ENCODE measurements at regions not wholly inside any gene's neighbourhood (a gene's known extent, or its start where the extent isn't known, plus 50 kb on each side); places are given as distances from the start of the nearest gene placed in this dataset.

DNA sequence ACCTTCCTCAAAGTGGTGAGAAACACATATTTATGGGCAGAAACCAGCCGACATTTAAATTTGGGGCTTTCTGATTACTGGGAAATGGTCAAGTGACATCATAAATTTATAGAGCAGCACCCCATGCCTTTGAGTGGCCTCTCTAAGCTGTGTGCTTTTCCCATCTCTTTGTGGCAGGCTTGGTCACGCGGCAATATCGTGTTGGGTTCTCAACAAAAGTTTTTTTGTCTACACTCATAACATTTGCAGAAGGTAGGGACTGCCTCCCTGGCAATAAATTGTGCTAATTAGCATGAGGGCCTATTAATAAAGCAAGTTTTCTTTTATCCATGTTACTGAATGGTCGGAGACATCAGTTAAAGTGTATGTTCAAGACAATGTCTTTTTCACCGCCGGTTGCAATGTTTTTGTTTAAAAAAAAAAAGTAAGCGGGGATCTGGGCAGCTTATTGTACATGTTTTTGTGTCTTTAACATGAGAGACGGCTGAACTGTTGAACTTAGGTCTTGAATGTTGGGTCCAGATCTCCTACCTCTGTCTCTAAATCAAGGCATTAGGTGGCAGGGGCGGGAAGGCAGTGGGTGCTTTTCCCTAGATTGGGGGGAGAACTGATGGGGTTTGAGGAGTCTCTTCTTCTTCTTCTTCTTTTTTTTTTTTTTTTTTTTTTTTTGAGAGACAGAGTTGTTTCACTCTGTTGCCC lies 193.3 kb downstream of the PHETA1 start:
- intact Hi-C loops (cut with micrococcal nuclease): loop anchor here (10.0 kb wide), 1 partner anchor 241 kb away; no protein-coding TSS in a partner anchor

DNA sequence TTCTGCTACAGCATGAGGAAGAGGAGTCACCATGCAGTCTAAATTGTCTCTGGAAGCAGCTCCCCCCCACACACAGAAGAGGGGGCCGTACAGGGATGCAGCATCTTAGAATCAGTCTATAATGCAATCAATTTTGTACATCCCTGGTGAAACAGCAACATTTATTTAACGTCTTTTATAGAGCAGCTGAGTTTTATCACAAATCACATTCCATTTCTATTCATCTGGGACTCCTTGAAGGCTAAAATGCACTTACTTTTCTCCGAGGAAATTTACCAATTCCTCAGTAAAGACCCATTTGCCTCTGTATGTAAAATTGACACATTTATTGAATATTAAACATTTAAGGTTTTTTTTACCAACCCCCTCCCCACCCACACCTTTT lies 193.9 kb downstream of the PHETA1 start:
- intact Hi-C loops (cut with micrococcal nuclease): loop anchor here (1.0 to 10.0 kb wide), 2 partner anchors 151 to 240 kb away; no protein-coding TSS in a partner anchor

DNA sequence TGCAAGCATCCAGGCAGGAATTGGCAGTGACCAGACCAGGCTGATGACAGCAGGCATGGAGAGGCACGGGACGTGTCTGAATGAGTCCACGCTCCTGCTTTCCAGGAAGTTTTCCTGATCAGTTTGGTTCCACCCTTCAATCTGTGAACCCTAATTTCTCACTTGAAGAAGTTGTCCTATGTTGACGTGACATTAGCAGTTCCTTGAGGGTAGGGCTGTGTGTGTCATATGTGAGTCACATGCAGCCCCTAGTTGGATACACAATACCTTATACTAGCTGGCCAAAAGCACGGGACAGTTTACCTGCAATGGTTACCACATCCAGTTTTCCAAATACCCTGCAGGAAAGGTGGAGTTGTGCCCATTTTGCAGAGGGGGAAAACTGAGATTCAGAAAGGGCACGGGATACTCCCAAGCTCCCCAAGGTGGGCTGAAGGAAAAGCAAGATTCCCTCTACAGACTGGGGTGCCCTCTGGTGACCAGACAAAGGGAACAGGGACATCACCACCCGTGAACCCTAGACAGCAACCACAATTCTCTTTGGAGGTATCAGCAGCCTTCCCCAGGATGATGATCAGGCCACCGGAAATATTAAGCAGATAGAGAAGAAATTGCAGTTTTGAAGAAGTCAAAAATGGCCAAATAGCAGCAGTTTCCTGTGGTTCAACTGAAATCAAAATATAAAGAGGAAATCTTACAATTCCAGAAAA lies 194.5 kb downstream of the PHETA1 start:
- intact Hi-C loops (cut with micrococcal nuclease): loop anchor here (1.0 to 10.0 kb wide), 2 partner anchors 150 to 240 kb away; no protein-coding TSS in a partner anchor

DNA sequence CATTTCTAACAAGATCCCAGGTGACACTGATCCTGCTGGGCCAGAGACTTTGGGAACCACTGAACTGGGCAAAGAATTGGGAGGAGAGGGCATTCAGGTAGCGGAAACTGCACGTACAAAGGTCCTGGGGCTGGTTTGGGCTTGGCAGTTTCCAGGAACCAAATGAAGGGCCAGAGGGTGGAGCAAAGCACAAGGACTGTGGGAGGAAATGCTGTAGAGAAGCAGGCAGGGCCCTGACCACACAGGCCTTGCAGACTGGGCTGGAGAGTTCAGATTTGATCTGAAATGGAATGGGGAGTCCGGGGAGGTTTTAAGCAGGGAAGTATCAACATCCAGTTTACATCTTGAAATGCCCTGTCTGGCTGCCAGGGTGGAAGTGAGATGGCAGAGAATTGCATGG lies 195.1 kb downstream of the PHETA1 start:
- intact Hi-C loops (cut with micrococcal nuclease): loop anchor here (1.0 to 10.0 kb wide), 2 partner anchors 150 to 239 kb away; no protein-coding TSS in a partner anchor

DNA sequence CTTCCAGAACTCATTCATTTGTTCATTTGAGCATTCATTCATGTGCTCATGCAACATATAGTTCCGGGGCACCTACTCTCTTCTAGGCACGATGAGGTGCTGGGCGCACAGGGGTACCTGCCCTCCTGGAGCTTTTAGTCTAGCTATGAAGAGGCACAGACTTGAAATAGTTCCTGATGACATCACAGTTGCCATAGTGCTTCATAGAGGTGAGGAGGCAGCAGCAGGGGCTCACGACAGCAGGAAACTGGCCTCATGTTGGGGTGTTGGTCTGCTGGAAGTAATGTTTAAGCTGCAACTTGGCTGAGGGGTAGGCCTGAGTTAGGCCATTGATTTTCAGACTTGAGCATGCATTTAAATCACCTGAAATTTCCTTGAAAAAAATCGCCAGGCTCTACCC lies 195.5 kb downstream of the PHETA1 start:
- intact Hi-C loops (cut with micrococcal nuclease): loop anchor here (10.0 kb wide), 1 partner anchor 239 kb away; no protein-coding TSS in a partner anchor

DNA sequence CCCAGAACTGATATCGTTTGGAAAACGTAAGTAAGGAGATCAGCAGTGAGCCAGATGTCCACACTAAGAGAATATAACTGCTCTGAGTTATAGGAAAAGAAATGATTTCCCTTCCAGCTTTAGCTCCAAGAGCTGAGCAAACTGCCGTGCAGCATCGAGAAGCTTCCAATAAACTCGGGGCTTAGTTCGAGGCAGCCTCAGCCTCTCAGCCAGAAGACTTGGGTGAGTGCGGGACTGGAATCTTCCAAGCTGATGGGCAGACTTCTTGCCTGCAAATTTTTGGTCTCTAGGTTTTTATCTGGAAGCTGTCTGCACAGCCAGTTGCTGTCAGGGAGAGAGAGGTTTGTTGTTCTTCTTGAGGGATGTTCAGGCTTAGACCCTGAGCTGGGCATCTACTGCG lies 196.1 kb downstream of the PHETA1 start:
- intact Hi-C loops (cut with micrococcal nuclease): loop anchor here (10.0 kb wide), 1 partner anchor 238 kb away; no protein-coding TSS in a partner anchor

DNA sequence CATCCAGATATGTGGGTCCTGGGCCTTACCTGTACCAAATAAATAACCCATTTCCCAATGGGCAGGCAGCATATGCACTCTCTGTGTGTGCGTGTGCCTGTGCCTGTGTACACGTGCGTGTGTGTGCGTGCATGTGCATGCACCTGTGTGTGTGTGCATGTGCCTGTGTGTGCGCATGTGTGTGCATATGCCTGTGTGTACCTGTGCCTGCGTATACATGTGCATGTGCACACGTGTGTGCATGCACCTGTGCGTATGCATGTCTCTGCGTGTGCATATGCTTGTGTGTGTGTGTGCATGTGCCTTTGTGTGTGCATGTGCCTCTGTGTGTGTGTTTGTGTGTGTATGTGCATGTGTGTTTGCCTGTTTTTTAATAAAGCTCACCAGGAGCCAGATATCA lies 197.1 kb downstream of the PHETA1 start:
- intact Hi-C loops (cut with micrococcal nuclease): loop anchor here (10.0 kb wide), 1 partner anchor 237 kb away; no protein-coding TSS in a partner anchor

DNA sequence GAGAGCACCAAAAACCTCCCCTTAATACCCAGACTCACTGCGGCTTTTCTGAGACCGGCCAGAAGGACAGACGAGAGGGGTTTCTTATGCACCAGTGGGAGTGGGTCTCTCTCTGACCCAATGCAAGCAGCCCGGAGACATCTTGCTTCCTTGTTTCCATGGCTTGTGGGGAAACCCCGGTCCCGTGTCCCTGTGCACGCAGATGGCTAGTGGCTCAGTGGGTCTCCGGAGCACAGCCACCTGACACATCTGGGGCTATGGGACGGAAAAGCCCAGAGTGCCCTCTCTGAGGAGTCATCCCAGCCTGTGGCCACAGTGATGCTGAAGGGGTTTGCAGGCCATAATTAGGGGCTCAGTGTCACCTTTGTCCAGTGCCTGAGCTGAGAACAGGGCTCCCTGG lies 197.6 kb downstream of the PHETA1 start:
- intact Hi-C loops (cut with micrococcal nuclease): loop anchor here (10.0 kb wide), 1 partner anchor 237 kb away; no protein-coding TSS in a partner anchor

DNA sequence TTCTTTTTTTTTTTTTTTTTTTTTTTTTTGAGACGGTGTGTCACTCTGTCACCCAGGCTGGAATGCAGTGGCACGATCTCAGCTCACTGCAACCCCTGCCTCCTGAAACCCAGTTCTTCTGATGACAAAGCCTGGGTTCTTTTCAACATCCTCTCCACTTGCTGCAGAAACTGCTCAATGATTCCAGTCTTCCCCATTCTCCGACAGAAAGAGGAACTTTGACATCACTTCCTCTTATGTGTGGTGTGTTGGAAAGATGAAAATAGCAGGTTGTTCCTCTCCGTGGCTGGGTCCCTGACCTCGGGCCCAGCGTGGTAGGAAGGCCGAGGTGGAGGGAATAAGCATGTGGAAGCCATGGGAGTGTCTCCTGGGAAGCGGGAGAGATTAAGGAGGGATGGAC lies 198.4 kb downstream of the PHETA1 start:
- intact Hi-C loops (cut with micrococcal nuclease): loop anchor here (10.0 kb wide), 1 partner anchor 236 kb away; no protein-coding TSS in a partner anchor

DNA sequence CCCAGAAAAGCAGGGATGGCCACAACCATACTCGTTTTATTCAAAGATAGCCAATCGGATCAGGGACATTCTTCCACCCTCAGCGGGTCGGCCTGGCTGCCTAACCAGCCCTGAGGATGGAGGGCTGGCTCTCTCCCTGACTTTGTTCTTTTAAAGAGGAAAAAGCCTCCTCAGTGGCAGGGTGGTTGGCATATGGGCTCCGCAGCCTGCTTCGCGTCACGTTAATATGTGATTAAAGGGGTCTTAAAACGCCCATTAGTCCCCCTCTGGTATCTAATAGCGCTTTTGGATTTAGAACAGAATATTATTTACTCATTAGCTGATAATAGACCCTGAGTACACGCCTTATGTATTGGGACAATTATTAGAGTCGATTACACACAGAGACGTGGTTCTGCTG lies 199.4 kb downstream of the PHETA1 start:
- intact Hi-C loops (cut with micrococcal nuclease): no loop called here

DNA sequence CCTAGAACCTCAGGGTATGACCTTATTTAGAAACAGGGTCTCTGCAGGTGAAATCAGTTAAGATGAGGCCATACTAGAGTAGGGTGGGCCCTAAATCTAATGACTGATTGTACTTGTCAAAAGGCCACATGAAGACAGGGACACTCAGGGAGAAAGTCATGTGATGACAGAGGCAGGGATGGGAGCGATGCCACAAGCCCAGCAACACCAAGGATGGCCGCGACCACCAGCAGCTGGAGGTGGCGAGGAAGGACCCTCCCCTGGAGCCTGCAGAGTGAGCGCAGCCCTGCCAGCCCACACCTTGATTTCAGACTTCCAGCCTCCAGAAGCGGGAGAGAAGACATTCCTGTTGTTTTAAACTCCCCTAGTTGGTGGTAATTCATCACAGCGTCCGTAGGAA lies 199.9 kb downstream of the PHETA1 start:
- intact Hi-C loops (cut with micrococcal nuclease): no loop called here

DNA sequence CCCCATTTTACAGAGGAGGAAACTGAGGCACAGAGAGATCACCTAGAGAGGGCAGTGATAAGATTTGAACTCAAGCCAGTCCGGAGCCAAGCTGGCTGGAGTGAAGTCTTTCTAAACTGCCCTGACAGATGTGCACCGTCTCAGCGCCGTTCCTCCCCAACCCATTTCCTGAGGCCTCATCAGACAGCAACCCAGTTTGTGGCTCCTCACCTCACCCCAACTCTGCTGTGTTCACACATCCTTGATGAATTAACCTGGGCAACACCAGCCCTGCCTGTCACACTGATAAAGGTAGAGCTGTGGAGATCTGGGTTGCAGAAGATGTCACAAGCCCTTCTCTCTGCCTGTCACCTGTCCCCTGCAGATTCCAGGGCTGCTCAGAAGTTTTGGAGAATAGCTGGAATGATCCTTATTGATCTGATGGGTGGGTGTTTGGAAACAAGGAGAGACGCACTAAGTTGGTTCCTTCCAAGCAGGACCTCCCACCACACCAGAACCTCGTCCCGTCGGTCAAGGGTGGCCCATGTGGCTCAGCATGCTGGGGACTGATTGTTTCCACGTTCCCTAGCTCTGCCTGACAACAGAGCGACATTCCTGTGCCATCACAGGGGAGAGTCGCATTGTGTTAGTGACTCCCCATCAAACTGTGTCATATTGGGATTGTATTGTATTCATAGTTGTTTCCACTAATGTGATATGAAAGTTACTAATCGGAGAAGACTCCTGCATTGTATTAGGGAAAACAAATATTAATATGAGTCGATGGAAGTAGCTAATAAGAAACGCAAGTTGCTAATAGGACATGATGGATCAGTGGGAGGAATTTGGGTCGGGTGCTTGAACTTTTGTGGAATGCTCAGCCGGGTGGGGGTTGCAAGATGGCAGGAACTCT lies 200.6 kb downstream of the PHETA1 start:
- intact Hi-C loops (cut with micrococcal nuclease): no loop called here

DNA sequence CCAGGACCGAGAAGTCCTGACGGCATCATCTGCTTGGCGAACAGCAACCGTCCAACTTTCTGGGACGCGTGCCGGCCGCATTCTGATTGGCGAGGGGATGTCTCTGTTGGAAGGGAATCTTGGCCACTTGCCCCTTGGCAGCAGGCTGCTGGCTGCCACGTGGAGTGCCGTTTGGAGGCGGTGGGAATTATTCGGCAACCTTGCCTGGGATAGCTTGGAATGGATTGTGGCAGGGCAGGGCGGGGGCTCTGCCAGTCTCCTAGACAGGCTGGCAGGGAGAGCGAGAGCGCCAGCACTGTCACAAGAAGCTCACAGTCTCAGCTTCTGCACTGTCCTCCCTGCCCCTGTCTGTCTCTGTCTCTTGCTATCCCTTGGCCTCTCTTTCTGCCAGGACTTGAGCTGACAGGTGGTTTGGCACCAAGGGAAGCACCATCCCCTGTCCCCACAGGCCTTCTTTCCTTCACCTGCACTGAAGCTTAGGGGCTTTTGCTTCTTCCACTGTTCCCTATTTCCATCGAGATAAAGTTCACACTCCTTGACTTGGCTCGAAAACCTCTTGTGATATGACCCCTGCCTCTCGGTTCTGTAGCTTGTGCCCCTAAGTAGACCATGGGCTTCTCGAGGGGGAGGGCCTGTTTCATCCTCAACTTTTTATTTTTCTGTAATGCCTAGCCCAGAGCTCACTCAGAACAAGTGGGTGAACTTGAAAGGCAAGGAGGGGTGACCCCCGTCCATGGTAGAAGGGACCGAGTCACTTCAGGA lies 201.9 kb downstream of the PHETA1 start:
- intact Hi-C loops (cut with micrococcal nuclease): no loop called here

DNA sequence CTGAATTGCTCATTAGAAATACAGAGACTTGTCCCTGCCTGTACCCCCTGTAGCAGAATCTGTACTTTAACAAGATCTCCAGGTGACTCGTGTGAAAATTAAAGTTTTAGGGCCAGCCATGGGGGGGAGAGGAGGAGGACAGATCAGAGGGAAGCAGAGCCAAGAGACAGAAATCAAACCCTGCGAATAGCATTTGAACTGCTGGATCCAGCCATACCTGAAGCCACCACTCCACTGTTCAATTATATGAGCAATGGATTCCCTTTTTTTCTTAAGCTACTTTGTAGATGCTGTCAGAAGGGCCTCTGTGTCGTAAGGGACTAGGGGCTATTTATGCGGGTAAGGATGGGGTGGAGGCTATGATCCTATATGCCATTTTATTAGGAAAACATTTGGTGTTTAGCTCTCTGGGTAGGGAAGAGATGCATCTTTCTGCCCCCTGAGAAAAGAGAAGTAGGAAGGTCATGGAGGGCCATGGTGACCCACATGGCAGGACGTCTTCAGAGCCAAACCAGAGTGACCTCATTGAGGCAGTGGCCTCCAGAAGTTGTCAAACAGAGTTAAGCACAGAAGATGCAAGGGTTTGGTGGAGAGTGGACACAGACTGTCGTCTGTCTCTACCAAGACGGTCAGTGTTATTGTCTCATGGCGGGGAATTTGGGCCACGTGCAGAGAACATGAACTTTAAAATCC lies 203.9 kb downstream of the PHETA1 start:
- intact Hi-C loops (cut with micrococcal nuclease): no loop called here

DNA sequence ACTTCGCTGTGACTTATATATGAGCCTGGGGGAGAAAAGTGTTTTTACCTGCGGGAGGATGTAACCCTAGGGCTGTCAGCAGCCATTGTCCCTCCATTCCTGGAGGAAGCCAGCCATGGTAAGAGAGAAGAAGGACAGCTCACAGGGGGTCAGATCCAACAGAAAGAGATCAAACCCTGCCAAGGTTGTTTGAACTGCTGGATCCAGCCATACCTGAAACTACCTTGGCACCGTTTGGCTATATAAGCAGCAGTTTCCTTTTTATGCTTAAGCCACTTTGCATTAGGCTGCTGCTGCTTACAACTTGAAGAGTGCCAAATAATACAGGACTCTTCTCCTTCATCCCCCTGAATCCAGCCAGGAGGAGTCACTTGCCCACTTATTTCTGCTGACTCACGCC lies 205.5 kb downstream of the PHETA1 start:
- intact Hi-C loops (cut with micrococcal nuclease): no loop called here

DNA sequence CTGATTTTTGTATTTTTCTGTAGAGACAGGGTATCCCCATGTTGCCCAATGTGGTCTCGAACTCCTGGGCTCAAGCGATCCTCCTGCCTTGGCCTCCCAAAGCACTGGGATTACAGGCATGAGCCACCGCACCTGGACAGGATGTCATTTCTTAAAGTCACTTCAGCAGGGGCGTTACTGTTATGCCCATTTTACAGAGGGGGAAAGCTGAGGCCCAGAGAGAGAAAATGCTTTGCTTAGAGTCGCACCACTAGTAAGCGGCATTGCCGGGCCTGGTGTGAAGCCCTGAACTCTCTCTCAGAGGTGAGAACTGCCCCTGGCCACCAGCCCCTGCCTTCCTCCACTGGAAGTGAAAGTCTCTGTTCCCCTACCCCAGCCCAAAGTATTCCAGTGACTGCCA lies 207.0 kb downstream of the PHETA1 start:
- intact Hi-C loops (cut with micrococcal nuclease): no loop called here

DNA sequence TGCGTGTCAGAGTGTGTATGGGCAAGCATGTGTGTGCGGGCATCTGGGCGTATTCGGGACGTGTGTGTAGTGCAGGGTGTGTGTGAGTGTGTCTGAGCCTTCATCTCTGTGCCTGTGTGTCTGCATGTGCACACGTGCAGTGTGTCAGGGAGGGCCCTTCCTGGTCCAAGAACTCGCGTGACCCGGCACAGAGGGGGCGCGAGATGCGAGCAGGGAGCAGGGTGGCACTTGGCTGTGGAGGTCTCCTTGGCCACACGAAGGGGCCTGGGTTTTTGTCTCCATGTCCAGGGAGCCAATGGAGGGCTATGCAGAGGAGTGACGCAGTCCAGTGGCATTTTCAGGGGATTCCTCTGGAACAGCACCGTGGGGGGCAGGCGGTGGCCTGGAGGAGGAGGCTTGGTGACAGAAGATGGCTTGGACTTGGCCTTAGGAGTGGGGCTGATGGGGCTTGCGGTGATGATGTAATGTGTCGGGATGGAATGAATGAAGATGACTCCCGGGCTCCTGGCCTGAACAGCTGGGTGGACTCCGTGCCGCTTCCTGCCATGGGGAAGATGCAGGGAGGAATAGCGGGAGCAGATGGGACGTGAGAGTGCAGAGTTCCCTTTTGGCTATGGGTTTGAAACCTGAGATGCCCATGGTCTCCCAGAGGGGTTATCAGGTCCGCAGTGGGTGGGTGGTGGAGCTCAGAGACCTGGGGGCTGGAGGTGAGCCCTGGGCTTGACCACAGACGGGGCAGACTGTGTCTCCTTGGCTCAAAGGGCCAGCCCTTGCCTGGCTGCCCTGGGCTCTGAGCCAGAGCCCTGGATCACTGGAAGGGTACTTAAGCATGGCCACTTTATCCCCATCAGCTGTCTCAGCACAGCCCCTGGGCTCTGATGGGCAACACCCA lies 208.3 kb downstream of the PHETA1 start:
- intact Hi-C loops (cut with micrococcal nuclease): no loop called here

DNA sequence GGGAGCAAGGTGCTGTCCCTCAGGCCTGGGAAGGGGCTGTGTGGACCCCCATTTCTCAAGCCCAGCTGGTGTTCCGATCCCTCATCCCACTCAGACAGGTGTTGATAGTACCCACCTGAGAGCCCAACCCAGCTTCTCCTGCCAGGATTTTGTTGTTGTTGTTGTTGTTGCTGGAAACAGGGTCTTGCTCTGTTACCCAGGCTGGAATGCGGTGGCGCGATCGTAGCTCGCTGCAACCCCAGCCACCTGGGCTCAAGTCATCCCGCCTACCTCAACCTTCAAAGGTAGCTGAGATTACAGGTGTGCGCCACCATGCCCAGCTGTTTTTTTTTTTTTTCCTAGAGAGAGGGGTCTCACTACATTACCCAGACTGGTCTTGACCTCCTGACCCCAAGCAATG lies 209.9 kb downstream of the PHETA1 start:
- intact Hi-C loops (cut with micrococcal nuclease): no loop called here

DNA sequence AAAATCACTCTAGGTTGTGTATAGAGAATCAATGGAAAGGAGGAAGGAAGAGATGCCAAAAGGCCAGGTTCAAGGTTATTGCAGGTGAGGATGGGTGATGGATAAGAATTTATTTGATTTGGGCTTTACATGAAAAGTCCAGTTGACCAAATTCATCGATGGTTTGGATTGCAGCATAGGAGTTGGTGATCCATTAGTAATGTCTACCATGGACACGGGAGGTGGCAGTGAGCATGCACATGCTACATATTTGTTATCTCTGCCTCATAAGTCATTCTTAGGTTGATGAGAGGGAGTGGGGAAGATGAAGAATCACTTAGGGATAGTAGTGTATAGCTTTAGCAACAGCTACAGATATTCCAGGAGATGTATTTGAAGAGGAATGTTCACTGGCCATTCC lies 211.4 kb downstream of the PHETA1 start:
- intact Hi-C loops (cut with micrococcal nuclease): no loop called here
